Right lobe of liver (tissue), 4 donors: ENCODE measurements at regions not wholly inside any gene's neighbourhood (a gene's known extent, or its start where the extent isn't known, plus 50 kb on each side); places are given as distances from the start of the nearest gene placed in this dataset.

Experiments used
- POLR2A ChIP-seq: fragments of 450-650 bp; IDR thresholded peaks from one replicate; pipeline ENCODE4 v1.6.1; 2017; ENCODE audit warnings: antibody characterized with exemption, mild to moderate bottlenecking
- TF ChIP-seq, protein P1 (sequence below), 4 donors: fragments of 200-600 bp in 3 of 4; fragments of 450-650 bp in 1 of 4; IDR thresholded peaks; one replicate each; pipeline versions ENCODE4 v1.5.1 to v1.8.0; 2016 to 2022; ENCODE audit warnings: antibody characterized with exemption in 4 of 4, mild to moderate bottlenecking in 2 of 4
- donor health status: DM: no; HTN: no; CAD: no.
- donor health status: DM: no; HTN: no; CAD: no.
- donor health status: DM: no; HTN: yes; CAD: no.

DNA sequence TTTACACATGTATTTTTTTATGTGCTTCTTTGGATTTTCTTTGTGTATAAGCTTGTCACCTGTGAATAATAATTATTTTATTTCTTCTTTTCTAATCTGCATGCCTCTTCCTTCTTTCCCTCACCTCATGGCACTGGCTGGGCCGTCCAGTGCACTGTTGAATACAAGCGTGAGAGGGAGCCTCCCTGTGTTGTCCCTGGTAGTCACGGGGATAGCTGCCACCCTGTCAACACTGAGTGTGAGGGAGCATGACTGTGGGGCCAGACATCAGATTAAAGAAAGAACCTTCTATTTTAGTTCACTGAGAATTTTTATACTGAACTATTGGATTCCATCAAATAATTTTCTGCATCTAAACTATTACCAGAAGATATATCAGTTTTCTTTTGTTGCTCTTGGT, 187.9 kb downstream of the CDC14C start:
- TF ChIP-seq, protein P1, sequence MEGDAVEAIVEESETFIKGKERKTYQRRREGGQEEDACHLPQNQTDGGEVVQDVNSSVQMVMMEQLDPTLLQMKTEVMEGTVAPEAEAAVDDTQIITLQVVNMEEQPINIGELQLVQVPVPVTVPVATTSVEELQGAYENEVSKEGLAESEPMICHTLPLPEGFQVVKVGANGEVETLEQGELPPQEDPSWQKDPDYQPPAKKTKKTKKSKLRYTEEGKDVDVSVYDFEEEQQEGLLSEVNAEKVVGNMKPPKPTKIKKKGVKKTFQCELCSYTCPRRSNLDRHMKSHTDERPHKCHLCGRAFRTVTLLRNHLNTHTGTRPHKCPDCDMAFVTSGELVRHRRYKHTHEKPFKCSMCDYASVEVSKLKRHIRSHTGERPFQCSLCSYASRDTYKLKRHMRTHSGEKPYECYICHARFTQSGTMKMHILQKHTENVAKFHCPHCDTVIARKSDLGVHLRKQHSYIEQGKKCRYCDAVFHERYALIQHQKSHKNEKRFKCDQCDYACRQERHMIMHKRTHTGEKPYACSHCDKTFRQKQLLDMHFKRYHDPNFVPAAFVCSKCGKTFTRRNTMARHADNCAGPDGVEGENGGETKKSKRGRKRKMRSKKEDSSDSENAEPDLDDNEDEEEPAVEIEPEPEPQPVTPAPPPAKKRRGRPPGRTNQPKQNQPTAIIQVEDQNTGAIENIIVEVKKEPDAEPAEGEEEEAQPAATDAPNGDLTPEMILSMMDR (IDR thresholded peaks at IDR 0.05): no peak
- no peak for TF ChIP-seq POLR2A
